ENCODE measurements at regions not wholly inside any gene's neighbourhood (a gene's known extent, or its start where the extent isn't known, plus 50 kb on each side); places are given as distances from the start of the nearest gene placed in this dataset.

GRCh38 chr2:18312818-18313217, 247.6 kb downstream of the RDH14 start:
- no peak overlapping the region for H2BK20ac ChIP-seq (ENCODE audit: low read depth, low read length, poor library complexity, severe bottlenecking)
- Mint-ChIP-seq H3K27ac (no peak overlapping the region), H3K9me3 (peaks cover 0 to 2% of the 10 kb centered on the region in 2 experiments; a peak in 2 of 5 replicates), H3K36me3 (ENCODE audit: insufficient read depth in 1 of 3, low read depth in 3 of 3) (no peaks in the 10 kb centered on the region), H3K27me3 (ENCODE audit: low read depth) (no peaks in the 10 kb centered on the region), H3K4me3 (no peak overlapping the region), H3K4me1 (no peaks in the 10 kb centered on the region)
- H3K14ac ChIP-seq (ENCODE audit: insufficient read depth, low read length): no peak overlapping the region
- no peak overlapping the region for H2AFZ ChIP-seq (ENCODE audit: low read length)
- no peak overlapping the region for H2BK15ac ChIP-seq (ENCODE audit: low read depth, low read length)
- H3T11ph ChIP-seq (ENCODE audit: low read length): no peak overlapping the region
- H2AK5ac ChIP-seq (ENCODE audit: insufficient read length, low read length): no peak overlapping the region
- no peak overlapping the region for H3K9ac ChIP-seq (ENCODE audit: extremely low read depth, insufficient read length, low read length)
- H4K91ac ChIP-seq (ENCODE audit: insufficient read length, low read depth, low read length): no peak overlapping the region
- H3K27ac ChIP-seq (ENCODE audit: insufficient read length, low read depth, low read length): no peak overlapping the region
- H2BK120ac ChIP-seq (ENCODE audit: low read depth, low read length, poor library complexity, severe bottlenecking): no peak overlapping the region
- H3K23me2 ChIP-seq (ENCODE audit: insufficient read length, low read depth, low read length, poor library complexity, severe bottlenecking): no peaks in the 10 kb centered on the region
- H3K56ac ChIP-seq (ENCODE audit: insufficient read length, low read depth, low read length): no peak overlapping the region
- no peak for DNase-seq
- WGBS (ENCODE audit: extremely low coverage, insufficient read length, low lambda C conversion rate): no CpG with 5 or more reads among the region's 3 CpGs
- H3K23ac ChIP-seq (ENCODE audit: insufficient read length, low read depth, low read length): no peak overlapping the region
- no peak overlapping the region for H3K18ac ChIP-seq (ENCODE audit: insufficient read length, low read depth, low read length)
- H3K4me1 ChIP-seq (ENCODE audit: insufficient read depth, low read length): no peaks in the 10 kb centered on the region
- no peak overlapping the region for H2BK5ac ChIP-seq (ENCODE audit: insufficient read length, low read length)
- H2BK12ac ChIP-seq (ENCODE audit: insufficient read length, low read depth, low read length): no peak overlapping the region
- no peaks in the 10 kb centered on the region for H3K79me1 ChIP-seq (ENCODE audit: insufficient read depth, low read depth, low read length, poor library complexity, severe bottlenecking)
- no peaks in the 10 kb centered on the region for H4K20me1 ChIP-seq (ENCODE audit: control insufficient read depth, insufficient read depth, insufficient read length)
- no peaks in the 10 kb centered on the region for H3K9me3 ChIP-seq (ENCODE audit: control insufficient read depth, low read depth, low read length)
- no peak overlapping the region for H4K5ac ChIP-seq (ENCODE audit: insufficient read length, low read depth, low read length)
- no peaks in the 10 kb centered on the region for H3K27me3 ChIP-seq (ENCODE audit: insufficient read depth, low read length)
- H3K4ac ChIP-seq (ENCODE audit: low read depth, low read length): no peak overlapping the region
- no peak overlapping the region for H4K8ac ChIP-seq (replicated peaks; ENCODE audit: insufficient read length, low read depth, low read length)
- no peaks in the 10 kb centered on the region for H3K79me2 ChIP-seq (ENCODE audit: insufficient read depth, low read length)
- TF ChIP-seq, protein P1, sequence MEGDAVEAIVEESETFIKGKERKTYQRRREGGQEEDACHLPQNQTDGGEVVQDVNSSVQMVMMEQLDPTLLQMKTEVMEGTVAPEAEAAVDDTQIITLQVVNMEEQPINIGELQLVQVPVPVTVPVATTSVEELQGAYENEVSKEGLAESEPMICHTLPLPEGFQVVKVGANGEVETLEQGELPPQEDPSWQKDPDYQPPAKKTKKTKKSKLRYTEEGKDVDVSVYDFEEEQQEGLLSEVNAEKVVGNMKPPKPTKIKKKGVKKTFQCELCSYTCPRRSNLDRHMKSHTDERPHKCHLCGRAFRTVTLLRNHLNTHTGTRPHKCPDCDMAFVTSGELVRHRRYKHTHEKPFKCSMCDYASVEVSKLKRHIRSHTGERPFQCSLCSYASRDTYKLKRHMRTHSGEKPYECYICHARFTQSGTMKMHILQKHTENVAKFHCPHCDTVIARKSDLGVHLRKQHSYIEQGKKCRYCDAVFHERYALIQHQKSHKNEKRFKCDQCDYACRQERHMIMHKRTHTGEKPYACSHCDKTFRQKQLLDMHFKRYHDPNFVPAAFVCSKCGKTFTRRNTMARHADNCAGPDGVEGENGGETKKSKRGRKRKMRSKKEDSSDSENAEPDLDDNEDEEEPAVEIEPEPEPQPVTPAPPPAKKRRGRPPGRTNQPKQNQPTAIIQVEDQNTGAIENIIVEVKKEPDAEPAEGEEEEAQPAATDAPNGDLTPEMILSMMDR (conservative IDR thresholded peaks at IDR 0.05): no peak
- H3K4me2 ChIP-seq (ENCODE audit: insufficient read depth, insufficient read length, low read length): no peak overlapping the region
